EL (cell line): ENCODE measurements at regions not wholly inside any gene's neighbourhood (a gene's known extent, or its start where the extent isn't known, plus 50 kb on each side); places are given as distances from the start of the nearest gene placed in this dataset.
A peak's percentile ranks its signal among the peaks of the same experiment; 100 is the strongest.
"Not testable (repeated sequence)": the region's sequence is repeated elsewhere in the genome, so short reads cannot be mapped to it uniquely, and the experiment has no call there.

Experiments used
- DNase-seq: peaks from one replicate; pipeline ENCODE4 v3.0.0-alpha.2; 2016

DNA sequence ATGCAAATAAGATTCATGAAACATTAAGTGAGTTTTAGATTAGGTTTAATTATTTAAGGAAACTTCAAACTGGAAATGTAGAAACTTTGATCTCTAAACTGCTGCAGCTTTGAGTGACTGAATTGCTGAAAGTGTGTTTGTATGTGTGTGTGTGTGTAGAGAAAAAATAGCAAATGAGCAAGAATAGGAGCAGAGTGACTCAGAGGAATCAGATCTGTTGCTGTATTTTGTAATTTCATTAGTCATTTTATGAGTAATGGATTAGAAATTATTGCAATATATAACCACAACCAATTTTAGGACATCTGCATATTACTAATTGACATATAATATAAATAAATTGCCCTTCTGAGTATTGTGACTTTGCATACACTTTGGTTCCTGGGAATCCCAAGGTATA lies 52.8 kb upstream of the SLC9A9 start:
- peak; percentile 59 for DNase-seq

GRCh38 chr3:143902210-143902609 lies 53.9 kb upstream of the SLC9A9 start:
- no peak for DNase-seq

- no peak for DNase-seq
These were observed 60.9 kb upstream of the DIPK2A start for GRCh38 chr3:143910756-143911155.

DNA sequence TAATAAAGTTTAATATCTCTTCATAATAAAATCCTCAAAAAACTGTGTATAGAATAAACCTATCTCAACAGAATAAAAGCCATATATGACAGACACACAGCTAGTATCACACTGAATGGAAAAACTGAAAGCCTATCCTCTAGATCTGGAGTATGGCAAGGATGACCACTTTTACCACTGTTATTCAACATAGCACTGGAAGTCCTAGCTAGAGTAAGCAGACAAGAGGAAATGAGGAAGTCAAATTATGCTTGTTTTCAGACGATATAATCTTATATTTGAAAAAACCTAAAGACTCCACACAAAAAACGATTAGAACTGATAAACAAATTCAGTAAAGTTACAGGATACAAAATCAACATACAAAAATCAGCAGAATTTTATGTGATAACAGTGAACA lies 57.4 kb upstream of the DIPK2A start:
- DNase-seq: no peak

- DNase-seq: no peak
These were observed 52.8 kb upstream of the DIPK2A start for GRCh38 chr3:143918848-143919247.

DNA sequence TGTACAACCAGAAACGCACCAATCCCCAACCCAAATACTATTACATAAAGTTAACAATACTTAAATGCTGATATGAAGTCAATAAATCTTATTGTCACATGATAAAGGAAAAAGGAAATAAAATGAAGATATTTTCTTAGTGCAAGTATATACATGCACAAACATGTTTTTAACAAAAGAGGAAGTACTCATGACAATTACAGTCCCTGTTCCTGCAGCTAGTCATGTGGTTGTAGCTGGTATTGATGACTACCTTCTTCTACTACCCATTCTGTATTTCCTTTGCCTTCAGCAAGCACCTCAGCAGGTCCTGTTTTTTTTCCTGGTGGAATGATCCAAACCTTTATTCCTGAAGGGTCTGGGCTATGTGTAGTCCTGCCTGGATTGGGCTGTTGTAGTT lies 50.4 kb upstream of the DIPK2A start:
- DNase-seq: not testable (repeated sequence)
